ENCODE measurements at regions not wholly inside any gene's neighbourhood (a gene's known extent, or its start where the extent isn't known, plus 50 kb on each side); places are given as distances from the start of the nearest gene placed in this dataset.

DNA sequence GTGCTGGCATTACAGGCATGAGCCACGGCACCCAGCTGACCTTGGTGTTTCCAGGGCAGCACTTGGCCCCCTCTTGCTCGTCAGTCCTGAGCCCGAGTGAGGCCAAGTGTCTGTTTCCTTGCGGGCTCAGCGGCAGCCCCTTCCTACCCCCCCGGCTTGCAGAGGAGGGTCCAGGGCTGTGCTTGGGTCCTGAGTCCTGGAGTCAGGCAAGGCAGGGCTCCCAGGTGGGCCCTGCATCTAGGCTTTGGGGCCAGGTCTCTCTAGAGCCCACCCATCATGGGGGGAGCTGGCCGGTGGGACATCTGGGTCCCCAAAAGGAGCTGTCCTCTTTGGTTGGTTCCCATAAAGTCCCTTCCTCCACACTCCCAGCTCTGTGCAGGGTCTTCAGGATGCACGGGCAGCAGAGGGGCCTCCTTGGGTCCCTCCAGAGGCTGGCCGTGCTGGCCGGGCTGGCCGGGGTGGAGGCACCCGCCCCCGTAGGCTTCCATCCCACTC lies 63.7 kb upstream of the HPCAL1 start:
- Histone ChIP-seq H3K36me3 (ENCODE audit: control insufficient read depth, insufficient read depth, low read length) (no peaks in the 10 kb centered on the region), H3K79me2 (no peaks in the 10 kb centered on the region), H3K4me3 (ENCODE audit: low read depth, low read length) (no peak overlapping the region), H3K27ac (no peak overlapping the region), H3K4me1 (no peaks in the 10 kb centered on the region), H3K27me3 (ENCODE audit: control insufficient read depth, insufficient read depth, low read length) (no peaks in the 10 kb centered on the region), H3K9ac (no peak overlapping the region), H3K9me3 (ENCODE audit: control insufficient read depth, low read length) (no peaks in the 10 kb centered on the region), H3K4me2 (ENCODE audit: low read length) (no peak overlapping the region), H2AFZ (no peak overlapping the region)
- TF ChIP-seq, protein P1, sequence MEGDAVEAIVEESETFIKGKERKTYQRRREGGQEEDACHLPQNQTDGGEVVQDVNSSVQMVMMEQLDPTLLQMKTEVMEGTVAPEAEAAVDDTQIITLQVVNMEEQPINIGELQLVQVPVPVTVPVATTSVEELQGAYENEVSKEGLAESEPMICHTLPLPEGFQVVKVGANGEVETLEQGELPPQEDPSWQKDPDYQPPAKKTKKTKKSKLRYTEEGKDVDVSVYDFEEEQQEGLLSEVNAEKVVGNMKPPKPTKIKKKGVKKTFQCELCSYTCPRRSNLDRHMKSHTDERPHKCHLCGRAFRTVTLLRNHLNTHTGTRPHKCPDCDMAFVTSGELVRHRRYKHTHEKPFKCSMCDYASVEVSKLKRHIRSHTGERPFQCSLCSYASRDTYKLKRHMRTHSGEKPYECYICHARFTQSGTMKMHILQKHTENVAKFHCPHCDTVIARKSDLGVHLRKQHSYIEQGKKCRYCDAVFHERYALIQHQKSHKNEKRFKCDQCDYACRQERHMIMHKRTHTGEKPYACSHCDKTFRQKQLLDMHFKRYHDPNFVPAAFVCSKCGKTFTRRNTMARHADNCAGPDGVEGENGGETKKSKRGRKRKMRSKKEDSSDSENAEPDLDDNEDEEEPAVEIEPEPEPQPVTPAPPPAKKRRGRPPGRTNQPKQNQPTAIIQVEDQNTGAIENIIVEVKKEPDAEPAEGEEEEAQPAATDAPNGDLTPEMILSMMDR (IDR thresholded peaks at IDR 0.05): no peak

DNA sequence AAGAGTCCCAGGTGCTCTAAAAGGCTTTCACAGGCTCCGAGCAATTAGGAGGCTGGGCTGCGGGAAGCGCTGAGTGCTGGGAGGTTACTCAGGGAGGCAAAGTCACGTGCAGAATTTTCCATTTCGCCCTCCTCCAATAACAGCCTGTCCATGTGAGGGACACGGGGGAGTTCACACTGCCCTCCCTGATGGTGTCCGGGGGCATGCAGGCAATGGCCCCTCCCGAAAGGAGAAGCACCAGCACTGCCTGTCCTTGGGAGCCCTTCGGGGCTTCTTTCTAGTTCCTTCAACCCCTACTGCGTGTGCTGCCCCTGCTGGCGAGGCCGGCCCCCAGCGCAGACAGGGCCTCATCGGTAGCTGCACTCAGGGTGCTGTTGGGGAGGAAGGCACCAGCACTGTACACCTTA lies 63.1 kb upstream of the HPCAL1 start:
- Histone ChIP-seq H2AFZ (no peak overlapping the region), H3K79me2 (no peaks in the 10 kb centered on the region), H3K27me3 (ENCODE audit: control insufficient read depth, insufficient read depth, low read length) (no peaks in the 10 kb centered on the region), H3K9me3 (ENCODE audit: control insufficient read depth, low read length) (no peaks in the 10 kb centered on the region), H3K4me1 (no peaks in the 10 kb centered on the region), H3K36me3 (ENCODE audit: control insufficient read depth, insufficient read depth, low read length) (no peaks in the 10 kb centered on the region), H3K4me3 (ENCODE audit: low read depth, low read length) (no peak overlapping the region), H3K27ac (no peak overlapping the region), H3K9ac (no peak overlapping the region), H3K4me2 (ENCODE audit: low read length) (no peak overlapping the region)
- TF ChIP-seq, protein P1 (IDR thresholded peaks at IDR 0.05): no peak

DNA sequence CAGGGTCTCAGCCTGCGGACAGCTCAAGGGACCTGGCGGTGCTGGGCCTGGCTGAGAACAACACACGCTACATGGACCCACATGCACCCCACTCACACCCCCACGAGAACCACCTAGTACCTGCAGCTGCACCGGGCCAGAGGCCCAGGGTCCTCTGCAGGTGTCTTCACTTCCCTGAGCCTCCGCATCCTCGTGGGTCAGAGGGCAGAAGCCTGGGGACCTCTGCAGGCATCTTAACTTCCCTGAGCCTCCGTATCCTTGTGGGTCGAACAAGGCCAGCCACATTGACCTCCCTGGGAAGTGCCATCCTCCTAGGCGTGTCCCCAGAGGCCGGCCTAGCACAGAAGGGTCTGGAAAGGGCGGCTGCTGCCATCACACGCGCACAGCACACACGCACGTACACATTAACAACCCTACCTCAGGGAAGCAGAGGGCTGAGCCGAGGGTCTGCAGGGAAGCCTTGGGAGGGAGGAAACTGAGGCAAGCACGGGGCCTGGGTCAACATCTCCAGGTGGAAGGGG lies 62.5 kb upstream of the HPCAL1 start:
- Histone ChIP-seq H3K9me3 (ENCODE audit: control insufficient read depth, low read length) (no peaks in the 10 kb centered on the region), H3K9ac (no peak overlapping the region), H3K79me2 (no peaks in the 10 kb centered on the region), H3K4me2 (ENCODE audit: low read length) (no peak overlapping the region), H3K36me3 (ENCODE audit: control insufficient read depth, insufficient read depth, low read length) (no peaks in the 10 kb centered on the region), H3K4me3 (ENCODE audit: low read depth, low read length) (no peak overlapping the region), H3K4me1 (no peaks in the 10 kb centered on the region), H3K27me3 (ENCODE audit: control insufficient read depth, insufficient read depth, low read length) (no peaks in the 10 kb centered on the region), H2AFZ (no peak overlapping the region), H3K27ac (no peak overlapping the region)
- TF ChIP-seq, protein P1 (IDR thresholded peaks at IDR 0.05): no peak

DNA sequence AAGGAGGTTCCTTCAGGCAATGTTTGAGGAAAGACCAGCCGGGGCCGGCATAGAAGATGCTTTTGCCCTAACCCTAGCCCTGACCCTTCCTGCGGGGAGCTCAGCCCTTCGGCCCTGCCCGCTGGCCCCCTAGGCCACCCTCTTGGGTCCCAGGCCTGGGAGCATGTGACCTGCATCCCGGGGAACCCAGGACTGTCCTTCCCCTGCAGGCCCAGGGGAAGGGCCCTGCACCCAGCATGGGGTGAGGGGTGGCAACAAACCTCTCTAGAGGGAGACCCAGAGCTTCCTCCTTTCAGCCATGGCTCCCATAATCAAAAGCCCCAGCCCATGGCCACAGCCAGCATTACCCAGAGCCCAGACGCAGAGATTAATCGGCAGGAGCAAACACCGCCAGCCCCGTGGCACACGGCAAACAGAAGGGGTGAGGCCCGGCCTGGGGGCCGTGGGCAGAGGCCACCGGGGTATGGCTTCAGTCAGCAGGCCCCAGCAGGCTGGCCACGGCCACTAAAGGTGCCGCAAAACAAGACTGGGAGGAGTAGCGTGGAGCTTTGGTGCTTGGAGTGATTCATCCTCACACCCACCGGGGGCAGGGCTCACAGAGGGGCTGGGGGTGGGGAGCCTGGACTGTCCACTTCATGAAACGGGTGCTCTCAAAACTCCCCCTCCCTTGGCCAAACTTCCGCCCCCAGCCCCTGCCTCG lies 61.6 kb upstream of the HPCAL1 start:
- no peaks in the 10 kb centered on the region for H3K27me3 ChIP-seq (ENCODE audit: control insufficient read depth, insufficient read depth, low read length)
- H3K9ac ChIP-seq: no peak overlapping the region
- no peaks in the 10 kb centered on the region for H3K36me3 ChIP-seq (ENCODE audit: control insufficient read depth, insufficient read depth, low read length)
- H3K79me2 ChIP-seq: no peaks in the 10 kb centered on the region
- H2AFZ ChIP-seq: no peak overlapping the region
- H3K4me1 ChIP-seq: no peaks in the 10 kb centered on the region
- H3K9me3 ChIP-seq (ENCODE audit: control insufficient read depth, low read length): no peaks in the 10 kb centered on the region
- no peak overlapping the region for H3K4me3 ChIP-seq (ENCODE audit: low read depth, low read length)
- H3K27ac ChIP-seq: no peak overlapping the region
- TF ChIP-seq, protein P1 (IDR thresholded peaks at IDR 0.05): no peak
- no peak overlapping the region for H3K4me2 ChIP-seq (ENCODE audit: low read length)
